ENCODE measurements at regions not wholly inside any gene's neighbourhood (a gene's known extent, or its start where the extent isn't known, plus 50 kb on each side); places are given as distances from the start of the nearest gene placed in this dataset.

- in situ Hi-C loops (cut with HindIII; ENCODE audit: low sequenced_read_pairs) = no loop called here
- TF ChIP-seq, protein P1, sequence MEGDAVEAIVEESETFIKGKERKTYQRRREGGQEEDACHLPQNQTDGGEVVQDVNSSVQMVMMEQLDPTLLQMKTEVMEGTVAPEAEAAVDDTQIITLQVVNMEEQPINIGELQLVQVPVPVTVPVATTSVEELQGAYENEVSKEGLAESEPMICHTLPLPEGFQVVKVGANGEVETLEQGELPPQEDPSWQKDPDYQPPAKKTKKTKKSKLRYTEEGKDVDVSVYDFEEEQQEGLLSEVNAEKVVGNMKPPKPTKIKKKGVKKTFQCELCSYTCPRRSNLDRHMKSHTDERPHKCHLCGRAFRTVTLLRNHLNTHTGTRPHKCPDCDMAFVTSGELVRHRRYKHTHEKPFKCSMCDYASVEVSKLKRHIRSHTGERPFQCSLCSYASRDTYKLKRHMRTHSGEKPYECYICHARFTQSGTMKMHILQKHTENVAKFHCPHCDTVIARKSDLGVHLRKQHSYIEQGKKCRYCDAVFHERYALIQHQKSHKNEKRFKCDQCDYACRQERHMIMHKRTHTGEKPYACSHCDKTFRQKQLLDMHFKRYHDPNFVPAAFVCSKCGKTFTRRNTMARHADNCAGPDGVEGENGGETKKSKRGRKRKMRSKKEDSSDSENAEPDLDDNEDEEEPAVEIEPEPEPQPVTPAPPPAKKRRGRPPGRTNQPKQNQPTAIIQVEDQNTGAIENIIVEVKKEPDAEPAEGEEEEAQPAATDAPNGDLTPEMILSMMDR (IDR thresholded peaks at IDR 0.05; ENCODE audit: low read depth, low read length) = no peak
These were observed 57.7 kb upstream of the PARD3 start for GRCh38 chr10:34872820-34873219.

DNA sequence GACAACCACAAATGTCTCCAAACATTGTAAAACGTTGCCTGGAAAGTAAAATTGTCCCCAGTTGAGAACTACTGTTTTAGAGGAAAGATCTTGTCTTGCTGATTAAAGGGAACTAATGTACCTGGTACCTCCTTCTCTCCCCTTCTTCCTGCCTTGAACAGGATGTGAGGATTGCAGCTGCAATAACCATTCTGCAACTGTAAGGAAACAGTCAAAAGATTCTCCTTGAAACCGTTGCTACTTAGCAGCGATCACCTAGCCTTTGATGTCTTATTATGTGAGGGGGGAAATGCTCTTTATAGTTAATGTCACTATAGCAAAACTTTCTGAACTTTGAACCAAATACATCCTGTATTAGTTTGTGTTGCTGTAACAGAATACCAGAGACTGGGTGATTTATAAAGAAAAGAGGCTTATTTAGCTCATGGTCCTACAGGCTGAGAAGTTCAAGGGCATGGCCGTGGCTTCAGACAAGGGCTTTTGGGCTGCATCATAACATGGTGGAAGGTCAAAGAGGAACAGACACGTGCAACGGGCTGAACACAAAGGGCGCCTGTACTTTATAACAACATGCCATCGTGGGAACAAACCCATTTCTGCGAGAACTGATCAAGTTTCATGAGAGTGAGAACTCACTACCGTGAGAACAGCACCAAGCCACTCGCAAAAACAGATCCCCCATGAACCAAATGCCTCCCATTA lies 54.2 kb upstream of the PARD3 start:
- H3K4me3 ChIP-seq (ENCODE audit: low read depth, low read length) = no peak overlapping the region
- in situ Hi-C loops (cut with HindIII; ENCODE audit: low sequenced_read_pairs) = no loop called here
- no peak for DNase-seq (ENCODE audit: low read depth, low spot score)
- TF ChIP-seq, protein P1 (IDR thresholded peaks at IDR 0.05; ENCODE audit: low read depth, low read length) = no peak

More at GRCh38 chr10:34872820-34873219, 57.7 kb upstream of the PARD3 start:
- no peak overlapping the region for H3K4me3 ChIP-seq (ENCODE audit: low read depth, low read length)
- DNase-seq (ENCODE audit: low read depth, low spot score) = no peak

GRCh38 chr10:34868589-34868988 lies 53.5 kb upstream of the PARD3 start:
- DNase-seq (ENCODE audit: low read depth, low spot score) = no peak
- no peak overlapping the region for H3K4me3 ChIP-seq (ENCODE audit: low read depth, low read length)
- TF ChIP-seq, protein P1 (IDR thresholded peaks at IDR 0.05; ENCODE audit: low read depth, low read length) = no peak
- in situ Hi-C loops (cut with HindIII; ENCODE audit: low sequenced_read_pairs) = no loop called here

GRCh38 chr10:34866848-34867247 lies 51.8 kb upstream of the PARD3 start:
- no peak overlapping the region for H3K4me3 ChIP-seq (ENCODE audit: low read depth, low read length)
- TF ChIP-seq, protein P1 (IDR thresholded peaks at IDR 0.05; ENCODE audit: low read depth, low read length) = no peak
- in situ Hi-C loops (cut with HindIII; ENCODE audit: low sequenced_read_pairs) = no loop called here
- no peak for DNase-seq (ENCODE audit: low read depth, low spot score)

Measured in astrocyte of the spinal cord (primary cell).